BE2C (cell line): ENCODE measurements at regions not wholly inside any gene's neighbourhood (a gene's known extent, or its start where the extent isn't known, plus 50 kb on each side); places are given as distances from the start of the nearest gene placed in this dataset.
"Not testable (repeated sequence)": the region's sequence is repeated elsewhere in the genome, so short reads cannot be mapped to it uniquely, and the experiment has no call there.

Source experiments
- DNase-seq: peaks from one replicate; pipeline ENCODE4 v3.0.0-alpha.2; 2020
- H3K27me3 ChIP-seq: fragments of 250-450 bp; sonication (Bioruptor Pico); 2 replicates; pipeline ENCODE4 v1.5.1; 2020; ENCODE audit warnings: mild to moderate bottlenecking
- H3K36me3 ChIP-seq: fragments of 250-450 bp; sonication (Bioruptor Pico); 2 replicates; pipeline ENCODE4 v1.5.1; 2020; ENCODE audit warnings: mild to moderate bottlenecking
- H3K4me1 ChIP-seq: fragments of 250-450 bp; sonication (Bioruptor Pico); 2 replicates; pipeline ENCODE4 v1.5.1; 2020
- H3K4me3 ChIP-seq: 2 replicates; pipeline ENCODE4 v1.5.1; 2011; ENCODE audit warnings: low read depth, low read length
- H3K9me3 ChIP-seq: fragments of 250-450 bp; sonication (Bioruptor Pico); 2 replicates; pipeline ENCODE4 v1.5.1; 2020
- TF ChIP-seq, protein P1 (sequence below): IDR thresholded peaks from 2 replicates; pipeline ENCODE4 v1.5.1; 2012; ENCODE audit warnings: mild to moderate bottlenecking, low read depth, low read length

- TF ChIP-seq, protein P1, sequence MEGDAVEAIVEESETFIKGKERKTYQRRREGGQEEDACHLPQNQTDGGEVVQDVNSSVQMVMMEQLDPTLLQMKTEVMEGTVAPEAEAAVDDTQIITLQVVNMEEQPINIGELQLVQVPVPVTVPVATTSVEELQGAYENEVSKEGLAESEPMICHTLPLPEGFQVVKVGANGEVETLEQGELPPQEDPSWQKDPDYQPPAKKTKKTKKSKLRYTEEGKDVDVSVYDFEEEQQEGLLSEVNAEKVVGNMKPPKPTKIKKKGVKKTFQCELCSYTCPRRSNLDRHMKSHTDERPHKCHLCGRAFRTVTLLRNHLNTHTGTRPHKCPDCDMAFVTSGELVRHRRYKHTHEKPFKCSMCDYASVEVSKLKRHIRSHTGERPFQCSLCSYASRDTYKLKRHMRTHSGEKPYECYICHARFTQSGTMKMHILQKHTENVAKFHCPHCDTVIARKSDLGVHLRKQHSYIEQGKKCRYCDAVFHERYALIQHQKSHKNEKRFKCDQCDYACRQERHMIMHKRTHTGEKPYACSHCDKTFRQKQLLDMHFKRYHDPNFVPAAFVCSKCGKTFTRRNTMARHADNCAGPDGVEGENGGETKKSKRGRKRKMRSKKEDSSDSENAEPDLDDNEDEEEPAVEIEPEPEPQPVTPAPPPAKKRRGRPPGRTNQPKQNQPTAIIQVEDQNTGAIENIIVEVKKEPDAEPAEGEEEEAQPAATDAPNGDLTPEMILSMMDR: no peak
Observed at GRCh38 chr22:35175392-35175791, 81.9 kb upstream of the HMGXB4 start.

DNA sequence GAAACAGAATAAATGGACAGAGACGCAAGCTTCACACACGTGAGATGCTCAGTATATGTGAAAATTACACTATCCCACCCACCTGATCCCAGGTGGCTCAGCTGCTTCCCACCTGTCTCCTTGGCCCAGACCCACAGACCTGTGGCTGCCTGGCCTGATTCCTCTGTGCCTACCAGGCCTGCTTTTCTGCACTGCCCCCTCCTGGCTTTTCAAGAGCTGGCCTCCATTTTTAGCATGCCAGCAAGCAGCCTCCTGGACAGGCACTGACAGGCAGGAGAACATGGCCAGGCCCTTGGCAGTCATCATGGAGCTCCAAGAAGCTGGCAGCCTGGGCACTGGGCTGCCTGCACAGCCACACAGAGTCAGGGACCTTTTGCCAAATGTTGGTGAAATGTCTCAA lies 79.5 kb upstream of the HMGXB4 start:
- Histone ChIP-seq H3K27me3 (no peaks in the 10 kb centered on the region), H3K4me1 (peaks cover 8% of the 10 kb centered on the region), H3K4me3 (no peak overlapping the region), H3K36me3 (no peaks in the 10 kb centered on the region), H3K9me3 (no peaks in the 10 kb centered on the region)
- TF ChIP-seq, protein P1: no peak
- DNase-seq: no peak

More at GRCh38 chr22:35175392-35175791, 81.9 kb upstream of the HMGXB4 start:
- no peaks in the 10 kb centered on the region for H3K9me3 ChIP-seq
- DNase-seq: no peak
- H3K36me3 ChIP-seq: no peaks in the 10 kb centered on the region
- peaks cover 15% of the 10 kb centered on the region for H3K4me1 ChIP-seq
- H3K4me3 ChIP-seq: no peak overlapping the region
- H3K27me3 ChIP-seq: no peaks in the 10 kb centered on the region

DNA sequence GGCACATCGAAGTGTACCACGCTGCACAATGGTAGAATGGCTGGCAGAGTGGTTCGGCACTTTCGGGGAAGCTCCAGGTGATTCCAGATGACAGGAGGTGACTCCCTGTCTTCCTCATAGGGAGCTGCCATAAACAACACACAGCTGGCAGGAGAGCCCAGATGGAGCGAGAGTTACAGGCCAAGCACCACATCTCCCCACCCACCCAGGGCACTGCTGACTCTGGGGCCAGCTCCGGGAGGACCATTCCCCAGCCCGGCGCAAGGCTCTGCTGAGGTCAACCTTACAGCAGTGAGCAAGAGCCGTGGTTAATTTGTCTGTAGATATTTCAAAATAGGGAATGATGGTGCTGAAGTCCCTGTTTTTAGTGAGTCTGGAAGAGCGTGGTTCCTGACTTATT lies 78.8 kb upstream of the HMGXB4 start:
- Histone ChIP-seq H3K36me3 (no peaks in the 10 kb centered on the region), H3K4me3 (no peak overlapping the region), H3K27me3 (no peaks in the 10 kb centered on the region), H3K4me1 (peaks cover 4% of the 10 kb centered on the region), H3K9me3 (no peaks in the 10 kb centered on the region)
- no peak for DNase-seq
- TF ChIP-seq, protein P1: no peak

GRCh38 chr22:35183917-35184316 lies 73.4 kb upstream of the HMGXB4 start:
- Histone ChIP-seq H3K27me3 (no peaks in the 10 kb centered on the region), H3K4me1 (no peaks in the 10 kb centered on the region), H3K36me3 (no peaks in the 10 kb centered on the region), H3K9me3 (no peaks in the 10 kb centered on the region), H3K4me3 (no peak overlapping the region)
- no peak for DNase-seq
- TF ChIP-seq, protein P1: no peak

DNA sequence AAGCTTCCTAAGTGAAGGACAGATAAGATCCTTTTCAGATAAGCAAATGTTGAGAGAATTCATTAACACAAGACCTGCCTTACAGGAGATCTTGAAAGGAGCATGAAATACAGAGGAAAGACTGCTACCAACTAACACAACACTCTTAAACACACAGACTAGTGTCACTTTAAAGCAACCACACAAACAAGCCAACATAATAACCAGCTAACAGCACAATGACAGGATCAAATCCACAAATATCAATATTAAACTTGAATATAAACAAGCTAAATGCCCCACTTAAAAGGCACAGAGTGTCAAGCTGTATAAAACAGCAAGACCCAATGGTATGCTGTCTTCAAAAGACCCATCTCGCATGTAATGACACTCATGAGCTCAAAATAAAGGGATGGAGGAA lies 70.8 kb upstream of the HMGXB4 start:
- TF ChIP-seq, protein P1: no peak

DNA sequence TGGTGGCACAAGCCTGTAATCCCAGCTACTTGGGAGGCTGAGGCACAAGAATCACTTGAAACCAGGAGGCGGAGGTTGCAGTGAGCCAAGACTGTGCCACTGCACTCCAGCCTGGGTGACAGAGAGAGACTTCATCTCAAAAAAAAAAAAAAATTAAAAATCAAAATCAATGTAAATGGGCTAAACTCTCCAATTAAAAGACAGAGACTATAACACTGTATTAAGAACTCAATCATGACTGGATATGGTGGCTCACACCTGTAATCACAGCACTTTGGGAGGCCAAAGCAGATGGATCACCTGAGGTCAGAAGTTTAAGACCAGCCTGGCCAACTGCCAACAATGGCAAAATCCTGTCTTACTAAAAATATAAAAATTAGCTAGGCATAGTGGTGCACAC lies 68.4 kb upstream of the HMGXB4 start:
- not testable (repeated sequence) for H3K4me3 ChIP-seq, H3K27me3 ChIP-seq, H3K9me3 ChIP-seq, H3K4me1 ChIP-seq, DNase-seq, H3K36me3 ChIP-seq

More for the DNA sequence above, 70.8 kb upstream of the HMGXB4 start:
- DNase-seq: no peak
- no peaks in the 10 kb centered on the region for H3K36me3 ChIP-seq
- H3K9me3 ChIP-seq: no peaks in the 10 kb centered on the region
- H3K4me1 ChIP-seq: no peaks in the 10 kb centered on the region
- H3K4me3 ChIP-seq: no peak overlapping the region
- H3K27me3 ChIP-seq: no peaks in the 10 kb centered on the region

- no peaks in the 10 kb centered on the region for H3K36me3 ChIP-seq
Observed at GRCh38 chr22:35189559-35189958, 67.7 kb upstream of the HMGXB4 start.

More at GRCh38 chr22:35189559-35189958, 67.7 kb upstream of the HMGXB4 start:
- DNase-seq: no peak
- TF ChIP-seq, protein P1: no peak
- Histone ChIP-seq H3K9me3 (no peaks in the 10 kb centered on the region), H3K27me3 (no peaks in the 10 kb centered on the region), H3K4me3 (no peak overlapping the region), H3K4me1 (no peaks in the 10 kb centered on the region)
